ENCODE measurements at regions not wholly inside any gene's neighbourhood (a gene's known extent, or its start where the extent isn't known, plus 50 kb on each side); places are given as distances from the start of the nearest gene placed in this dataset.
"Not testable (repeated sequence)": the region's sequence is repeated elsewhere in the genome, so short reads cannot be mapped to it uniquely, and the experiment has no call there.

DNA sequence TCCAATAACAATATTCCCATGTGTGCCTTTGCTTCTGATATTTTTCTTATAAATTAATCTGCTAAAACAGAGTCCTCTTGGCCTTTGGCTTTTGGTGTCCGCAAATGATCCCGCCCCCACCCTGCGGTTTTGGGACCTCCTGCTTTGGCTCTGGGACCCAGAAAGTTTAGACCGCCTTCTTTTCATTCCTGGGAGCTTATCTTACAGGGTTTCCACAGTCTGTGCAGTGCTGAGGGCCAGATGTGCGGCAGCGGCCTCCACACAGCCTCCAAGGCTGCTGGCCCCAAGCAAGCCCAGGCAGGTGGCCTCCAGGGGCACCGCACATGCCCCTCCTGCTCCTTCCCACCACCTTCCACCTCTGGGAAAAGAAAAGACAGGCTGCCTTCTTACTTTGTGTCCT is 191.5 kb downstream of the ERCC6L2 start:
- no peak for FAIRE-seq
- no peak for DNase-seq (ENCODE audit: low spot score)

DNA sequence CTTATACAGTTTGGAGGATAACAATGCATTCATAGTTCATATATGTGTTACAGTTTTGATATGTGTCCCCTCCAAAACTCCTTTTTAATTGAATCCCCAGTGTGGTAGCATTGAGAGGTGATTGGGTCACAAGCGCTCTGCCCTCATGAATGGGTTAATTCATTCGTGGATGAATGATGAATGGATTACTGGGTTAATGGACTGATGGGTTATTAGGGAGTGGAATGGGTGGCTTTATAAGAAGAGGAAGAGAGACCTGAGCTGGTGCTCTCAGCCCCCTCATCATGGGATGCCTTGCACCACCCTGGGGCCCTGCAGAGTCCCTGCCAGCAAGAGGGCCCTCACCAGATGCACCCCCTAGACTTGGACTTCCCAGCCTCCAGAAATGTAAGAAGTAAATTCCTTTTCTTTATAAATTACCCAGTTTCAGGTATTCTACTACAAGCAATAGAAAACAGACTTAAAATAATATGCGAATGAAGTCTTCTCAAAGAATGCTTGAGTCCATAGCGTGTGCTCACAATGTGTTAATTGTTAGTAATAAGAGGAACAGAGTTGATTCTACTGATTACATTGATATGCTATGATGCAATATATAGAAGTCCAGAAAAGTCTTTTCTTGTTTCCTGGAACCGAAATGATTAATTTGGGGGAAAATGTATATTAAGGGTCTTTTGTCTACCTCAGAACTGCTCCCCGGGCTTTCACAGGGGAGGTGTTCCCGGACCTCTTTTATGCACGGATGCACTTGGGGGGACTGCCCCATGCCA is 190.2 kb downstream of the ERCC6L2 start:
- DNase-seq (ENCODE audit: low spot score): no peak
- FAIRE-seq: no peak

DNA sequence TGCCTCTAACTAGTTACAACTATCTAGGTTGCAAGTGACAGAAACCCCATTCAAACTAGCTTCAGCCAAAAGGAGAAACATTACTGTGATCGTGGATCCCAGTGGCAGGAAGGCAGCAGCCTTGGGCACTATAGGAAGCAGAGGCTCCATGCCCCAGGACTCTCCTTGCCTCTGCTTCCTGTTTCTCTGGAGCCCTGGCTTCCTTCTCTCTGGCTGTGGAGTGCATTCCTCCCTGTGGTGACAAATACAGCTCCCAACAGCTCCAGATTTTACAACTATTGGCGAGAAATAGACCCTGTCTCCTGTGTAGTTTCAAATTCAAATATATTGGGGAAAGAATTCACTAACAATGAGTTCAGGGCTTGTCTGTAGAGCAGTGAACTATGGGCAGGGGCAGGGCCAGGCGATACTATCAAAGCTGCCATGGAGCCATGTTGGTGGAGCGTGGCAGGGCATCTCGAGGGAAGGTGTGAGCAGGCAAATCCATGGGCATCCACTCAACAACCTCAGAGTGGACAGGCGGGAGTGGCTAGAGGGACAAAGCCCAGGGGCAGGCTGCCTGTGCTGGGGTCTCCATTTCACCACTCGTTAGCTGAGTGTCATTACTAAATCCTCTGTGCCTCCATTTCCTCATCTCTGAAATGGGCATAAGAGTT is 189.5 kb downstream of the ERCC6L2 start:
- no peak for DNase-seq (ENCODE audit: low spot score)
- FAIRE-seq: no peak

DNA sequence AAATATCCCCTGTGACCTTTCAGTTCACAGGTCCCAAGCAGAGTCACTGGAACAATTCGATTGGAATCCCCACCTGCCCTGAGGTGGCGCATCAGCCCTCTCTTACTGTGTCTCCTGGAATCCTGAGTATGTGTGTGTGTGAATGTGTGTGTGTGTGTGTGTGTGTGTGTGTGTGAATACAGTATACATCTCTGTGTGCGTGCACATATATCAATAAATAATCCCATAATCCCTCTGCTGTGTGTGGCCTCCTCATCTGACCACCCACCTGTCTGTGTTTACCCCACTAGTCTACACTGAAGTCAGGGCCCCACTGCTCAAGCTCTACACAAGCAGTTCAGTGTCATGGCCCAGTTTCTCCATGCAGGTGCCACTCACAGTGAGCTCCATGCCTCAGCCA is 187.4 kb downstream of the ERCC6L2 start:
- DNase-seq (ENCODE audit: low spot score): no peak
- FAIRE-seq: no peak

DNA sequence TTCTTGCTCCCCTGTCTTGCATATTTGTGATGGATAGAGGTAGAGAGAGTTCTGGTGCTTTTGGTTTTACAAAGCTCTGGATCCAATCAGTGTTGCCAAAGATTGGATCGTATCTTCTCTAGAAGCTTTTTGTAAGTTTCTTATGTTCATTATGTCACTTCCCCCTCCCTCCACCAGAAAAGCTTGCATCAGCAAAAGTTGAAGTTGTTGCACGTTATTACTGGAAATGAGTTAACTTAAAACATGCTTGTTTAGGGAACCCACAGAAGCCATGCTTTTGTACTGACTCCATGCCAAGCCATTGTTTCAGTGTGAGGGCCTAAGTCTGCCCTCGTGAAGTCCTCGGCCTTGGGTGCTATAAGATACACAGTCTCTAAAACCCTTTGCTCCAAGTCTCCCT is 186.5 kb downstream of the ERCC6L2 start:
- FAIRE-seq (no peak), DNase-seq (ENCODE audit: low spot score) (no peak)

DNA sequence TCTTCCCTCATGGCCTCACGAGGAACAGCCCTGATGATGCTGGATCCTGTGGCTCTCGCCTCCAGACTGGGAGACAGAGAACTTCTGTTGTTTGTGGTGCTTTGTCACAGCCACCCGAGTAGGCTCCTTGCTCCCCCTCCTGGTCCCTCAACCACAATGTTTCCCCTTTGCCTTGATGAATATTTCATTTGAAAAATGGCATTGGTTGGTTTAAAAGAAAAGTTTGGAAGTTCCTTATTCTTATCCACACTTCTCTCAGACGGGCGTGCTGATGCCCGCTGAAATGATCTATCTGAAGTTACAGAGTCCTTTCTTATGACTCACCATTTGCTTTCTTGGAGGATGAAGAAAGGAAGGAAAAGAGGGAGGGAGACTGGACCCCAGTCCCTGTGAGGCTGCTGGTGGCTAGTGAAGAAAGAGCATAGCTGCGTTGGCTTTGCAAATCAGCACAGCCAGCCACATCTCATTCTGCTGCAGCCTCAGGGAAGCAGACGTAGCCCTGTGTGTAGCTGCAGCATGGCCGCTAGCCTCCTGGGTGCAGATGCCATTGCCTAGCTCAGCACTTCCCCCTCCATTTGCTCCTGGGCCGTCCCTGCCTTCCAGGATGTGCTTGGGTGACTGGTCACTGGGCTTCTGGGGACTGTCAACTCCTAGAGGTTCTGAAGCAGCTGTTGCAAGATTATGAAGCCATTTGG is 185.9 kb downstream of the ERCC6L2 start:
- DNase-seq (ENCODE audit: low spot score) (peak; percentile 63), FAIRE-seq (no peak)

DNA sequence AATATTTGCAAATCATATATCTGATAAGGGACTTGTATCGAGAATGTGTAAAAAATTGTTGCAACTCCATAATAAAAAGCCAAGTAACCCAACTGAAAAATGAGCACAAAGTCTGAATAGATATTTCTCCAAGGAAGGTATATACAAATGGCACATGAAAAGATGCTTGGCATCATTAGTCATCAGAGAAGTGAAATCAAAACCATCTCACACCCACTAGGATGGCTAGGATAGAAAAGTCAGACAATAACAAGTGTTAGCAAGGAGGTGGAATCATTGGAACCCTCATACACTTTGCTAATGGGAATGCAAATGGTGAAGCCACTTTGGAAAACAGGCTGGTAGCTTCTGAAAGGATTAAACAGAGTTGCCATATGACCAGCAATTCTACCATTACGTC is 182.7 kb downstream of the ERCC6L2 start:
- FAIRE-seq (no peak), DNase-seq (ENCODE audit: low spot score) (no peak)

DNA sequence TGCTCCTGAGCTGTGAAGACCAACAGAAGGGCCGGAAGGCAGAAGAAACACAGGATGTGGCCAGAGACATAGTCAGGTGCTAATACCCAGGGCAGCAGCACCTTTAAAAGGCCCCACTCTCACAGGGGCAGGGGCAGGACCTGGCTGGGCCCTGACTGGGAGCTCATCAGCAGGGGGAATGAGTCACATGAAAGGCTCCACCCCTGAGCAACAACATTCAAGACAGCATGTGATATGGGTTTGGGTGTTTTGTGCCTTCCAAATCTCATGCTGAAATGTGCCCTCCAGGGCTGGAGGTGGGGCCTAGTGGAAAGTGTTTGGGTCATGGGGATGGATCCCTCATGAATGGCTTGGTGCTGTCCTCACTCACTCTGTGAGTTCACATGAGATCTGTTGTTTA is 181.7 kb downstream of the ERCC6L2 start:
- FAIRE-seq (no peak), DNase-seq (ENCODE audit: low spot score) (no peak)

DNA sequence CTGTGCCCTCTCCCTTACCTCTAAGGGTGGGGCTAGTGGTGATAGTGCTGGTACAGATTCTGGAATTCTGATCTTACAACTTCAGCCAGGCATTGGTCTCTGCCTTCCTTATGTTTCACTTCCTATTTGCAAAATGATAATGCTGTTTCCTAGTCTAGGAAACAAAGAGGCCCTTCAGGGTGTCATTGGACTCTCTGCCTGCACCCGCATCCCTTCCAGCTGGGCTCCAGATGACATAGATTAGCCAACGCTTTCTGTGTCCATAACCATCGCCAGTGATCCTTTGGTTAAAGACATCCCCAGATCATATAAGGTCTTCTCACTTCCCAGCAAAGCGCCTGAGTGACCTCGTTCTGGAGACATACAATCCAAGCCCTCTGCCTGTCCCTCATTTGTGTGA is 180.7 kb downstream of the ERCC6L2 start:
- FAIRE-seq: no peak
- DNase-seq (ENCODE audit: low spot score): no peak

DNA sequence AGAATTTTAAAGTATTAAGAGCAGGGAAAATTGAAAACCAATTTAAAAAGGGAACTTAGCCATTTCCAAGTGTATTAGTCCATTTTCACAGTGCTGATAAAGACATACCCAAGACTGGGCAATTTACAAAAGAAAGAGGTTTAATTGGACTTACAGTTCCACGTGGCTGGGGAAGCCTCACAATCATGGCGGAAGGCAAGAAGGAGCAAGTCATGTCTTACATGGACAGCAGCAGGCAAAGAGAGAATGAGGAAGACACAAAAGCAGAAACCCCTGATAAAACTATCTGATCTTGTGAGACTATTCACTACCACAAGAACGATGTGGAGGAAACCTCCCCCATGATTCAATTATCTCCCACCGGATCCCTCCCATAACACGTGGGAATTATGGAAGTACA is 178.8 kb downstream of the ERCC6L2 start:
- DNase-seq (ENCODE audit: low spot score); FAIRE-seq: not testable (repeated sequence)

DNA sequence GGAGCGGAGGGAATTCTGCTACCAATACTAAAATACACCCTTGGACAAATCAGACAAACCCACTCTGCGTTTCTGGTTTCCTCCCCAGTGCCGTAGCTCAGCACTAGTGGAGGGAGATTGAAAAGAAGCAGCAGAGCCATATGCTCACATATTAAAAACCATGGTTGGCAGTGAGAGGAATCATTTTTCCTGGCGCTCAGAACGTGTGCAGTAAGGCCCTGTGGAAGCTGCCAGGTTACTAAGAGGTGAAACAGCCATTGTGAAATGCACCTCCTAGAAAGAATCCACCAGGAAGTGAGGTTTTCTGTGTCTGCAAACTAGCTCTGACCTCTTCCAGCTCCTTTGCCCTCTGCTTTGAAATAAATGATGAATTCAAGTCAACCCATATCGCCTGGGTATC is 177.2 kb downstream of the ERCC6L2 start:
- no peak for FAIRE-seq
- no peak for DNase-seq (ENCODE audit: low spot score)

DNA sequence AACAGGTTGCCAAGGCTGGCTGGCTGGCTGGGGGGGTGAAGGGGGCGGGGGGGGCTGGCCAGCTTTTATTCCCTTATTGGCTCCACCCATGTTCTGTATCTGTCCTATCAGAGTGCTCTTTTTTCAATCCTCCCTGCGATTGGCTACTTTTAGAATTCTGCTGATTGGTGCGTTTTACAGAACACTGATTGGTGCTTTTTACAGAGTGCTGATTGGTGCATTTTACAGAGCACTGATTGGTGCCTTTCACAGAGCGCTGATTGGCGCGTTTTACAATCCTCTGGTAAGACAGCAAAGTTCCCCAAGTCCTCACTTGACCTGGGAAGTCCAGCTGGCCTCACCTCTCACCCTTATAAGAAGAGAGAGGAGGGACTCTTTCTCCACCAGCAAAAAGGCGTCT is 175.9 kb downstream of the ERCC6L2 start:
- no peak for DNase-seq (ENCODE audit: low spot score)
- no peak for FAIRE-seq

DNA sequence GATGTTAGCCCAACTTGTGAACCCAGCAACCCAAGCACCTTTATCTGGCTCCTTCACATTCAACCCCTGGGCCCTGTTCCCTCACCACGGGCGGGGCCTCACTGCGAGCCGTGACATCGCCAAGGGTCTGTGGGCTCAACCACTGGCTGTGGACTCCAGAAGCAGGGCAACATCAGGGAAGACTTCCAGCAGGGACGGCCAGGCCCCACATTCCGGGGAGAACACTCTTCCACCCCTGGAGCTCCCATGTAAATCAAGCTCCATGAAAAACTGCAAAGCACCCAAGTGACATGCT is 175.3 kb downstream of the ERCC6L2 start:
- DNase-seq (ENCODE audit: low spot score) (no peak), FAIRE-seq (no peak)

DNA sequence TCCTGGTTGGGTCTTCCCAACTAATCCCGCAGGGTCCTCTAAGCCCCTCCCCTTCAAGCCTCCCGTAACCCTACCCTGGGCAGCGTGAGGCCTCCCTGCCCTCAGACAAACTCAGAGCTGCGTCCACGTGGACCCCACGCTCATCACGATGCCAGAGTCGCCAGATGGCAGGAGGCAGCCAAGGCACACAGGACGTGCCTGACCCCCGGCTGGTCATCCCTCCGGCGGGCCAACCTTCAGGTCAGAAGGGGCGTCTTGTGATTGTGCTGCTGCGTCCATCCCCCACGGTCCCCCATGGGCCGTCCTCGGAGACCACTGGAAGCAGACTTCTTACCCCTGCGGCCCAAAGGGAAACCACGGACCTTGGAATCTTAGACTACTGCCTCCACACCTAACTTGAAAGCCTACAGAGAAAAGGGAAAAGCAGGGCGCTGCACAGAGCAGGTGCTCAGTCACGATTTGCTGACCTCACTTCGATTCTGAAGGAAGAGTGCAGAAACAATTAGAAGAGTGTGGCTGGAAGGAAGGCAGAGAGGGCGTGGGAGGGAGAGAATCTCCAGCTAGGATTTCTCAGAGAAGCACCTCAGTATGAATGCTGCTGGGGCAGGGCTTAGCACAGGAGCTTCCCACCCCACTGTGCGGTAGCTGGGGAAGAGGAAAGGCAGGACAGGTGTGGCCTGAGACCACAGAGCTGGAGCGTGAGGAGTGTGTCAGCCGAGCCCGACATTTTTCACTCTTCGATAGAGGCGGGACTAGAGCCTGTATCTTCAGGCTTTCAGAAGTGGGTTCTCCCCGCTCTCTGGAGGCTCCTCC is 174.8 kb downstream of the ERCC6L2 start:
- FAIRE-seq (no peak), DNase-seq (ENCODE audit: low spot score) (no peak)

DNA sequence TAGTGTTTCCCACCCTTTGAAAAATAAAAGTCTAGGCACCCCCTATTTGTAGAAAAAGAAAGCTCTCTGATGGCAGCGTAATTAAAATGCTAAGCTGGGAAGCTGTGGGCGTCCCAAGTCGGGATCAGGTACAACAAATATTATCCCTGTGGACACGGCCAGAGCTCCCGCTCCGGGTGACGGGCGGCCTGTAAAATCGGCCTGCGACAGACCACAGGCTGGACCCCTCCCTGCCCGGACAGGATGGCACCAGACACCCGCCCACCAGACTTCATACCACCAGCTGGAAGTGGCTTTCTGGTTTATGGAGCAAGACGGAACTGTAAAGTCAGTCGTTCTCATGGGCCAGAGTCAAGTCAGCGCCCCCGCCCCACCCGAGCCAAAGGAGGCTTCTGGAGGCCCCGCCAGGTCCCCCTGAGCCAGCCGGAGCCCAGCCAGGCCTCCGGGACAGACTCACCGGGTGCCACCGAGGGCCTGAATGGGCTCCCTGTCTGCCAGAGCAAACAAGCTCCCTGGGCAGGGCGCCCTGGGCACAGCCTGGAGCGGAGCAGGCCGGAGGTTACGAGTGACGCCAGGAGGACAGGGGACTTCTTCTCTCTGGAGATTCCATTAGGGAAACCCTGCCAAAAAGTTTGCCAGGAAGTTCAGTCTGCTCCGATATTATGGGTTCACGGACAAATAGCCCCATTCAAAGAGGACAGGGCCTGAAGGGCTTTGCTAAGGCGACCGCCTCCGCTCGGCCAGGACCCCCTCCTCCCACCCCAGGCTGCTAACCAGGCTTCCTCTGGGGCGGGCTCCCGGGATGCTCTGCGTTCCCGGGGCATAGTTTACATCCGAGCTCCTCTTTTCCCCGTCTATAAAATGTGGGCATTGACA is 173.7 kb downstream of the ERCC6L2 start:
- DNase-seq (ENCODE audit: low spot score) (no peak), FAIRE-seq (no peak)

DNA sequence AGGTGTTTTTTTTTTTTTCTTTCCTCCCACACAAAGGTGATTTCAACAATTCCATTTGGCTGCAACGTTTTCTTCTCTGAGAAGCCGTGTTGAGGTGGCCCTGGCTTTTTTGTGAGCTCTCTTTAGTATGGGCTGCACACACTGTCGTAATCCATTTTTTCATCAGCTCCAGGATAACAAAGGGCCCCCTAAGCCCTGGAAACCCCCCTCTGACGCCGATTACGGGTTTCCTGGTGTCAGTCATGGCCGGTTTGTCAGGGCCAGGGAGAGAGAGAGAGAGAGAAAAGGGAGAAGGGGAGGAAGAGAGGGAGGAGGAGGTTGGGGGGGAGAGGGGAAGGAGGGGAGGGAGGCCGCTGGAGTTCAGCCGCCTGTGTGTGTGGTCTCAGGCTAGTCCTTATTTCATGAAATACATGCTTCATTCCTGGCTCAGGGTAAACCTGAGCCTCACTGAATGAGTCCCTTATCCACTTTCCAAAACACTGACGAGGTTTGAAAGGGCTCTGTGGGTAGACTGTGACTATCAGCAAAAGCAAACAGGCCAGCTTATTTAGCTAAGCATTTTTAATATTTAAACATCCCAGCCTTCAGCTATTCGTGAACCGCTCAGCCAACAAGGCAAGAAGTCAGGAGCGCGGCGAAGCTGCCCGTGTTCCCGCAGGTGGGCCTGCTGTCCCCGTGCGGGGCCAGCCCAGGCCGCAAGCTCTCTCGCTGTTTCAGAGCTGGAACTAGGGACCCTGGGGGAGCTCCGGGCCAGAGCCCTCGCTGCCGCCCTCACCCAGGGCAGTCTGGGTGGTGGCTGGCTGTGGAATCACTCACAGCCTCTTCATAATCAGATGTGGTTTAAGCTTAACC is 172.8 kb downstream of the ERCC6L2 start:
- DNase-seq (ENCODE audit: low spot score): peak; percentile 20

DNA sequence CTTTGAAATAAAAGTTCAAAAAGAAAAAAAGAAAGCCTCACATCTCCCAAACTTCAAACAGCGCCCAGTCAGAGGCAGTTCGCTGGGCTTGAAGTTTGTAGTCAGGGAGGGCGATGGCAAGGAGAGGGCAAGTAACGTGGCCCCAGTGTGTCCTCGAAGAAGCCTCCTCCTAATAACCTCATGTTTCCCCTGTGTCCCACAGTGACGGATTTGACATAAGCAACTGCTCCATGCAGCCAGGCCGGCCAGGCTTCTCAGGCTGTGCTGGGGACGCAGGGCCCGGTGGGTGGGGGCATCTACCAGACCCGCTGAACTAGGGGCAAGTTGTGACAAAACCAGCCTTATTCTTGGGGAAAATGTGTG is 172.2 kb downstream of the ERCC6L2 start:
- FAIRE-seq: no peak
- no peak for DNase-seq (ENCODE audit: low spot score)

More for the DNA sequence above, 172.8 kb downstream of the ERCC6L2 start:
- FAIRE-seq: no peak

DNA sequence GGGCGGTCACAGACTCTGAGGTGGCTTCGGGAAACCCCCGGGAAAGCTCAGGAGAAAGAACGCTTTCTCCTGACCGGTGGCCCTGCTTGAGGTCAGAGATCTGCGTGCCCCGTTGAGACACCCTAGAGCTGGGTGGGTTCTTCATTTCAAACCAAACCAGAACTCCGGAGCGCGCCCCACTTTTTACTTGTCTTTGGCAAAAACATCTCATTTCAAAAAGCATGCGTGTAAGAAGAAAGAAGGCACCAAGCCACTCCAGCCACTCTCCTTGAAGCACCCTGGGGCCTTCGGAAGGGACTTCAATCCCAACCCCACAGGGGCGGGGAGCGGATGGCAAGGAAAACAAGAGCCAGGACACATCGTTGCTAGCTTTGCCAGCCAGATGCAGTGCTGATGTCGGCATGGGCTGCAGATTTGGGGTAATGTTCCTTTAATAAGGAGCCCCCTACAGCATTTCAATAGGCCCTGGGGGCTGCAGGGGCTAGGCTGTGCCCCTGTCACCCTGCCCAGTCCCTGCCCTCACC is 171.7 kb downstream of the ERCC6L2 start:
- no peak for DNase-seq (ENCODE audit: low spot score)
- FAIRE-seq: no peak

DNA sequence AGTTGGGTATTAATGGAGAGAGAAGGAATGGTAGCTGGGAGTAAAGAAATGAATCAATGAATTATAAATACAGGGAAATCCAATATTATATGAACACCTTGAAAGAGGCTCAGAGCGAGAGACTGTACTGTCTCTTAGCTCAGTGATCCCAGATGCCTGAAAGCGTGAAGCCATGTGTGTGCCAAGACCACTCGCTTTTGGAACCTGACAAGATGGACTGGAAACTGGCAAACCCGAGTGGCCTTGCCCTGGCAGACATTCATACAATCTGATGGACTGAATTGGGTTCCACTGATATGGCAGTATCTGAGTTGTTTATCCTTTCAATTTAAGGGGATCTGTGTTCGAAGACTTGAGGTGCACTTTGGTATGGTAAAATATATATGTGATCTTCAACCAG is 170.3 kb downstream of the ERCC6L2 start:
- DNase-seq (ENCODE audit: low spot score): no peak
- FAIRE-seq: no peak

DNA sequence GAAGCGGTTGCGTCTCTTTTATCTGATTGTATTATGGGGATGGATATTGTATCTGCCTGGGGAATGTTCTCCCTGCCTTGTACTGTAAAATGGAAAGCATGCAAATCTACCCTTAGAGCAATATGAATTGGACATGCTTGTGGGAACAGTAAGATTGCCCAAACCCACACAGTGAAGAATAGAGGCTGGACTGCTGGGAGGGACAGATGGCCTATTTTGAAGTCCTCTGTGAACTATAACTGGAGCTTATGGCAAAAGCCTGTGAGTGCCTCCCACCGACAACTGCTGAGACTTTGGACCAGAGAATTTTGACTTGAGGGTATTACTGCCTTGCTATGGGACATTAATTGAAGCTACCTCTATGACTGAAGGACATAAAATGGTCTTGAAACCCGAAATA is 168.9 kb downstream of the ERCC6L2 start:
- no peak for DNase-seq (ENCODE audit: low spot score)
- FAIRE-seq: no peak

Data from urothelium cell line (cell line).